ENCODE measurements at regions not wholly inside any gene's neighbourhood (a gene's known extent, or its start where the extent isn't known, plus 50 kb on each side); places are given as distances from the start of the nearest gene placed in this dataset.

- intact Hi-C loops (cut with DNase I), result no loop called here
Observed at GRCh38 chr18:34648269-34648985, 61.7 kb upstream of the DTNA start.

GRCh38 chr18:34649080-34649479 lies 61.0 kb upstream of the DTNA start:
- no peak for ATAC-seq
- Histone ChIP-seq H3K36me3 (no peaks in the 10 kb centered on the region), H3K4me3 (no peak overlapping the region), H3K9me3 (no peaks in the 10 kb centered on the region), H3K4me1 (peaks cover 12% of the 10 kb centered on the region), H3K27ac (no peak overlapping the region), H3K27me3 (no peaks in the 10 kb centered on the region)
- no peak for TF ChIP-seq CTCF (IDR thresholded peaks at IDR 0.05)
- DNase-seq, result no peak
- intact Hi-C loops (cut with DNase I), result no loop called here

More at GRCh38 chr18:34648269-34648985, 61.7 kb upstream of the DTNA start:
- DNase-seq (no peak), ATAC-seq (no peak)
- H3K4me3 ChIP-seq, result no peak overlapping the region
- no peaks in the 10 kb centered on the region for H3K36me3 ChIP-seq
- no peak for TF ChIP-seq CTCF (IDR thresholded peaks at IDR 0.05)
- no peak overlapping the region for H3K27ac ChIP-seq
- H3K27me3 ChIP-seq, result no peaks in the 10 kb centered on the region
- H3K9me3 ChIP-seq, result no peaks in the 10 kb centered on the region
- peaks cover 12% of the 10 kb centered on the region for H3K4me1 ChIP-seq

GRCh38 chr18:34650121-34650545 lies 60.0 kb upstream of the DTNA start:
- H3K9me3 ChIP-seq, result no peaks in the 10 kb centered on the region
- H3K27me3 ChIP-seq, result no peaks in the 10 kb centered on the region
- ATAC-seq (no peak), DNase-seq (no peak)
- no peak overlapping the region for H3K27ac ChIP-seq
- TF ChIP-seq CTCF (IDR thresholded peaks at IDR 0.05), result no peak
- no peaks in the 10 kb centered on the region for H3K36me3 ChIP-seq
- H3K4me3 ChIP-seq, result no peak overlapping the region
- intact Hi-C loops (cut with DNase I), result no loop called here
- H3K4me1 ChIP-seq, result peaks cover 12% of the 10 kb centered on the region

- Histone ChIP-seq H3K27me3 (no peaks in the 10 kb centered on the region), H3K27ac (no peak overlapping the region), H3K9me3 (no peaks in the 10 kb centered on the region), H3K36me3 (no peaks in the 10 kb centered on the region), H3K4me1 (peaks cover 12% of the 10 kb centered on the region), H3K4me3 (no peak overlapping the region)
- ATAC-seq (no peak), DNase-seq (no peak)
- intact Hi-C loops (cut with DNase I), result no loop called here
- no peak for TF ChIP-seq CTCF (IDR thresholded peaks at IDR 0.05)
Observed at GRCh38 chr18:34651586-34652369, 58.3 kb upstream of the DTNA start.

- no peak for TF ChIP-seq CTCF (IDR thresholded peaks at IDR 0.05)
- ATAC-seq (no peak), DNase-seq (no peak)
- Histone ChIP-seq H3K36me3 (no peaks in the 10 kb centered on the region), H3K27ac (no peak overlapping the region), H3K9me3 (no peaks in the 10 kb centered on the region), H3K4me1 (peaks cover 3% of the 10 kb centered on the region), H3K27me3 (no peaks in the 10 kb centered on the region), H3K4me3 (no peak overlapping the region)
- intact Hi-C loops (cut with DNase I), result no loop called here
Observed at GRCh38 chr18:34655131-34655530, 55.0 kb upstream of the DTNA start.

Measured in upper lobe of right lung (tissue), 1 donor.